Subcutaneous abdominal adipose tissue (tissue), 5 donors: ENCODE measurements at regions not wholly inside any gene's neighbourhood (a gene's known extent, or its start where the extent isn't known, plus 50 kb on each side); places are given as distances from the start of the nearest gene placed in this dataset.

Experiments
- H3K27ac ChIP-seq: one replicate; pipeline ENCODE4 v1.7.0; 2013; ENCODE audit warnings: low read depth, mild to moderate bottlenecking, inconsistent platforms, low read length, moderate library complexity
- H3K27me3 ChIP-seq, 5 donors: one replicate each; pipeline ENCODE4 v1.7.0; 2013; ENCODE audit warnings: low read length in 5 of 5, inconsistent platforms in 1 of 5; ENCODE audit not compliant: control insufficient read depth in 5 of 5, insufficient read depth in 4 of 5
- H3K36me3 ChIP-seq, 5 donors: one replicate each; pipeline ENCODE4 v1.7.0; 2013; ENCODE audit warnings: low read length in 5 of 5; ENCODE audit not compliant: control insufficient read depth in 5 of 5, insufficient read depth in 5 of 5
- H3K4me1 ChIP-seq, 5 donors: one replicate each; pipeline ENCODE4 v1.7.0; 2013; ENCODE audit warnings: low read length in 5 of 5, mild to moderate bottlenecking in 3 of 5, moderate library complexity in 1 of 5; ENCODE audit not compliant: control insufficient read depth in 5 of 5, insufficient read depth in 5 of 5
- H3K4me3 ChIP-seq, 5 donors: one replicate each; pipeline ENCODE4 v1.7.0; 2013; ENCODE audit warnings: low read length in 5 of 5, low read depth in 1 of 5
- H3K9ac ChIP-seq, 5 donors: one replicate each; pipeline ENCODE4 v1.7.0; 2013; ENCODE audit warnings: low read length in 5 of 5, mild to moderate bottlenecking in 4 of 5, moderate library complexity in 3 of 5
- H3K9me3 ChIP-seq, 5 donors: one replicate each; pipeline ENCODE4 v1.7.0; 2013; ENCODE audit warnings: low read length in 5 of 5; ENCODE audit not compliant: control insufficient read depth in 5 of 5
- donor health status: healthy.
- donor health status: healthy.
- donor health status: healthy.
- donor health status: healthy.
- donor health status: healthy.

- H3K4me1 ChIP-seq: no peaks in the 10 kb centered on the region
- H3K4me3 ChIP-seq: no peak overlapping the region
- H3K27ac ChIP-seq: no peak overlapping the region
- no peaks in the 10 kb centered on the region for H3K27me3 ChIP-seq
- H3K9me3 ChIP-seq: peaks cover 0 to 9% (median 3%) of the 10 kb centered on the region in 5 donors
- no peak overlapping the region for H3K9ac ChIP-seq
- no peaks in the 10 kb centered on the region for H3K36me3 ChIP-seq
These were observed 175.8 kb upstream of the BDNF start for GRCh38 chr11:27875831-27876775.

GRCh38 chr11:27874998-27875830, 175.0 kb upstream of the BDNF start:
- Histone ChIP-seq H3K36me3 (no peaks in the 10 kb centered on the region), H3K9me3 (peaks cover 0 to 9% (median 3%) of the 10 kb centered on the region in 5 donors), H3K27me3 (no peaks in the 10 kb centered on the region), H3K4me1 (no peaks in the 10 kb centered on the region), H3K4me3 (no peak overlapping the region), H3K27ac (no peak overlapping the region), H3K9ac (no peak overlapping the region)

GRCh38 chr11:27873664-27874063, 173.4 kb upstream of the BDNF start:
- Histone ChIP-seq H3K9me3 (peaks cover 0 to 9% (median 3%) of the 10 kb centered on the region in 5 donors), H3K9ac (no peak overlapping the region), H3K27me3 (no peaks in the 10 kb centered on the region), H3K27ac (no peak overlapping the region), H3K36me3 (no peaks in the 10 kb centered on the region), H3K4me3 (no peak overlapping the region), H3K4me1 (no peaks in the 10 kb centered on the region)

GRCh38 chr11:27871056-27871455, 170.8 kb upstream of the BDNF start:
- Histone ChIP-seq H3K9me3 (peaks cover 0 to 9% (median 3%) of the 10 kb centered on the region in 5 donors), H3K4me1 (no peaks in the 10 kb centered on the region), H3K9ac (no peak overlapping the region), H3K36me3 (no peaks in the 10 kb centered on the region), H3K27ac (no peak overlapping the region), H3K27me3 (no peaks in the 10 kb centered on the region), H3K4me3 (no peak overlapping the region)

- H3K4me3 ChIP-seq: no peak overlapping the region
- no peaks in the 10 kb centered on the region for H3K4me1 ChIP-seq
- no peaks in the 10 kb centered on the region for H3K36me3 ChIP-seq
- peaks cover 0 to 9% (median 3%) of the 10 kb centered on the region in 5 donors for H3K9me3 ChIP-seq
- no peak overlapping the region for H3K27ac ChIP-seq
- no peak overlapping the region for H3K9ac ChIP-seq
- peaks cover 0 to 2% (median 0%) of the 10 kb centered on the region in 5 donors for H3K27me3 ChIP-seq
These were observed 169.4 kb upstream of the BDNF start for GRCh38 chr11:27869701-27870100.

GRCh38 chr11:27868709-27869108, 168.5 kb upstream of the BDNF start:
- H3K4me3 ChIP-seq: no peak overlapping the region
- peaks cover 0 to 4% (median 0%) of the 10 kb centered on the region in 5 donors for H3K27me3 ChIP-seq
- H3K27ac ChIP-seq: no peak overlapping the region
- H3K9me3 ChIP-seq: peaks cover 0 to 9% (median 3%) of the 10 kb centered on the region in 5 donors
- no peak overlapping the region for H3K9ac ChIP-seq
- no peaks in the 10 kb centered on the region for H3K36me3 ChIP-seq
- no peaks in the 10 kb centered on the region for H3K4me1 ChIP-seq

- no peak overlapping the region for H3K27ac ChIP-seq
- H3K36me3 ChIP-seq: no peaks in the 10 kb centered on the region
- peaks cover 0 to 4% (median 0%) of the 10 kb centered on the region in 5 donors for H3K27me3 ChIP-seq
- H3K4me3 ChIP-seq: no peak overlapping the region
- peaks cover 0 to 7% (median 3%) of the 10 kb centered on the region in 5 donors for H3K9me3 ChIP-seq
- no peak overlapping the region for H3K9ac ChIP-seq
- no peaks in the 10 kb centered on the region for H3K4me1 ChIP-seq
These were observed 168.0 kb upstream of the BDNF start for GRCh38 chr11:27868226-27868625.

GRCh38 chr11:27865105-27865504, 164.8 kb upstream of the BDNF start:
- H3K9ac ChIP-seq: no peak overlapping the region
- H3K4me3 ChIP-seq: no peak overlapping the region
- H3K9me3 ChIP-seq: no peaks in the 10 kb centered on the region
- no peaks in the 10 kb centered on the region for H3K4me1 ChIP-seq
- peaks cover 0 to 4% (median 0%) of the 10 kb centered on the region in 5 donors for H3K27me3 ChIP-seq
- H3K27ac ChIP-seq: no peak overlapping the region
- H3K36me3 ChIP-seq: no peaks in the 10 kb centered on the region

- Histone ChIP-seq H3K9ac (no peak overlapping the region), H3K4me3 (no peak overlapping the region), H3K9me3 (no peaks in the 10 kb centered on the region), H3K4me1 (no peaks in the 10 kb centered on the region), H3K27ac (no peak overlapping the region), H3K36me3 (no peaks in the 10 kb centered on the region), H3K27me3 (peaks cover 0 to 4% (median 0%) of the 10 kb centered on the region in 5 donors)
These were observed 164.4 kb upstream of the BDNF start for GRCh38 chr11:27864611-27865010.

- H3K27ac ChIP-seq: no peak overlapping the region
- H3K36me3 ChIP-seq: no peaks in the 10 kb centered on the region
- H3K27me3 ChIP-seq: peaks cover 0 to 4% (median 0%) of the 10 kb centered on the region in 5 donors
- no peaks in the 10 kb centered on the region for H3K9me3 ChIP-seq
- no peak overlapping the region for H3K9ac ChIP-seq
- no peaks in the 10 kb centered on the region for H3K4me1 ChIP-seq
- H3K4me3 ChIP-seq: no peak overlapping the region
These were observed 163.8 kb upstream of the BDNF start for GRCh38 chr11:27864091-27864491.
